ENCODE measurements at regions not wholly inside any gene's neighbourhood (a gene's known extent, or its start where the extent isn't known, plus 50 kb on each side); places are given as distances from the start of the nearest gene placed in this dataset.

- Histone ChIP-seq H3K4me1 (no peaks in the 10 kb centered on the region), H3K36me3 (no peaks in the 10 kb centered on the region), H3K4me3 (no peak overlapping the region), H3K27ac (no peak overlapping the region), H3K27me3 (no peaks in the 10 kb centered on the region), H3K9me3 (peaks cover 0 to 19% (median 16%) of the 10 kb centered on the region in 3 donors)
- TF ChIP-seq POLR2A (IDR thresholded peaks at IDR 0.05) (no peak), CTCF (IDR thresholded peaks at IDR 0.05) (no peak)
- intact Hi-C loops (cut with DNase I) = no loop called here
- no peak for DNase-seq
Observed at GRCh38 chr13:47869776-47870175, 131.3 kb downstream of the SUCLA2 start.

GRCh38 chr13:47865883-47866282, 135.2 kb downstream of the SUCLA2 start:
- Histone ChIP-seq H3K36me3 (no peaks in the 10 kb centered on the region), H3K4me3 (no peak overlapping the region), H3K4me1 (no peaks in the 10 kb centered on the region), H3K27ac (no peak overlapping the region), H3K9me3 (no peaks in the 10 kb centered on the region), H3K27me3 (no peaks in the 10 kb centered on the region)
- 48 to 71% methylated on average over 3 of the region's 3 CpGs for WGBS, 2 donors
- intact Hi-C loops (cut with DNase I) = no loop called here
- no peak for DNase-seq
- TF ChIP-seq CTCF (IDR thresholded peaks at IDR 0.05) (no peak), POLR2A (IDR thresholded peaks at IDR 0.05) (no peak)

GRCh38 chr13:47862841-47863240, 138.2 kb downstream of the SUCLA2 start:
- H3K27ac ChIP-seq = no peak overlapping the region
- WGBS, 2 donors = 91 to 95% methylated on average over 3 of the region's 3 CpGs
- no peaks in the 10 kb centered on the region for H3K36me3 ChIP-seq
- TF ChIP-seq POLR2A (IDR thresholded peaks at IDR 0.05) = no peak
- no peaks in the 10 kb centered on the region for H3K4me1 ChIP-seq
- no peaks in the 10 kb centered on the region for H3K27me3 ChIP-seq
- H3K9me3 ChIP-seq = no peaks in the 10 kb centered on the region
- intact Hi-C loops (cut with DNase I) = no loop called here
- H3K4me3 ChIP-seq = no peak overlapping the region
- DNase-seq = no peak

GRCh38 chr13:47859165-47859564, 141.9 kb downstream of the SUCLA2 start:
- Histone ChIP-seq H3K36me3 (no peaks in the 10 kb centered on the region), H3K4me3 (no peak overlapping the region), H3K27ac (no peak overlapping the region), H3K9me3 (no peaks in the 10 kb centered on the region), H3K27me3 (no peaks in the 10 kb centered on the region), H3K4me1 (no peaks in the 10 kb centered on the region)
- TF ChIP-seq POLR2A (IDR thresholded peaks at IDR 0.05) (no peak), CTCF (IDR thresholded peaks at IDR 0.05) (no peak)
- WGBS, 2 donors = 62 to 67% methylated on average over 1 of the region's 1 CpG
- no peak for DNase-seq
- intact Hi-C loops (cut with DNase I) = no loop called here

GRCh38 chr13:47858042-47859025, 142.7 kb downstream of the SUCLA2 start:
- no peak for DNase-seq
- Histone ChIP-seq H3K27ac (no peak overlapping the region), H3K4me3 (no peak overlapping the region), H3K9me3 (no peaks in the 10 kb centered on the region), H3K4me1 (no peaks in the 10 kb centered on the region), H3K27me3 (no peaks in the 10 kb centered on the region), H3K36me3 (no peaks in the 10 kb centered on the region)
- intact Hi-C loops (cut with DNase I) = no loop called here
- TF ChIP-seq CTCF (IDR thresholded peaks at IDR 0.05) (no peak), POLR2A (IDR thresholded peaks at IDR 0.05) (no peak)
- 64 to 66% methylated on average over 9 of the region's 9 CpGs for WGBS, 2 donors
